IMR-90 (cell line): ENCODE measurements at regions not wholly inside any gene's neighbourhood (a gene's known extent, or its start where the extent isn't known, plus 50 kb on each side); places are given as distances from the start of the nearest gene placed in this dataset.

Experiments
- CEBPB ChIP-seq: IDR thresholded peaks from 2 replicates; pipeline ENCODE4 v1.6.1; 2012; ENCODE audit warnings: low read depth, low read length, improper control_type of control experiment
- CHD1 ChIP-seq: IDR thresholded peaks from 2 replicates; pipeline ENCODE4 v1.6.1; 2012; ENCODE audit warnings: low read depth, low read length, improper control_type of control experiment
- CTCF ChIP-seq: conservative IDR thresholded peaks from 2 replicates; pipeline ENCODE4 v1.5.1; 2012; ENCODE audit warnings: mild to moderate bottlenecking, low read depth, low read length, improper control_type of control experiment
- POLR2A ChIP-seq: IDR thresholded peaks from 2 replicates; pipeline ENCODE4 v1.6.1; 2012; ENCODE audit warnings: mild to moderate bottlenecking, low read depth, low read length
- RAD21 ChIP-seq: IDR thresholded peaks from 2 replicates; pipeline ENCODE4 v1.6.1; 2012; ENCODE audit warnings: low read length, improper control_type of control experiment
- RFX5 ChIP-seq: IDR thresholded peaks from 2 replicates; pipeline ENCODE4 v1.8.0; 2012; ENCODE audit warnings: low read depth, mild to moderate bottlenecking, low read length, moderate library complexity
- SMC3 ChIP-seq: fragments of 150-350 bp; IDR thresholded peaks from 2 replicates; pipeline ENCODE4 v1.6.1; 2016; ENCODE audit warnings: low read depth, mild to moderate bottlenecking, antibody characterized with exemption, low read length, moderate library complexity
- TF ChIP-seq, protein P1 (sequence below): fragments of 150-350 bp; IDR thresholded peaks from 2 replicates; pipeline ENCODE4 v1.6.1; 2017; ENCODE audit warnings: mild to moderate bottlenecking, antibody characterized with exemption, low read length, low read depth

DNA sequence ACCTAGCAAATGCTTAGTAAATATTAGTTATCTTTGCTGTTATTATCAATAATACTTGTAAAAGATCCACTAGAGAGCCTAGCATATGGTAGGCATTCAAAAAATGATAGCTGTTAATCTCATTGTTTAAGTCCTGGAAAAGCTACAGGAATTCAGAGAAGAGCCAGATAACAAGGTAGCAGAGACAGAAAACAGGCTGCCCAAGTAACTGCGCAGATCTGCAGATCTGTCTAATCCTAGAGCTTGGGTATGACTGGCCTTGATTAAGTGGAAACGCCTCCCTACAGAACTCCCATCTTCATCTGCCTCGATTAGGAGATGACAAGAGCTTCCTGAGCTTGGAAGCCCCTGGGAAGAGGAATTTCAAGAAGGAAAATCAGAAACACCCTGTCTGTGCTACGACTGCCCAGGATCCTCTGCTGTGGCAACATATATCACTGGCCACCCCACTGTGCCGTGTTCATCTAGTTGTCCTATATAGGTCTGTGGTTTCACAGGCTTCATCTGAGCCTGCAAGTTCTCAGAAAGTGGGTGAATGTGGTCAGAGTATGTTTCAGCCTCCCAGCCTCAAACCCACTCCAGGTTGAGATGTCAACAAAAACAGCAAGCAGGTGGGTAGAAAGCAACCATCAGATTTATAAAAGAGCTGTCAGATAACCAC lies 151.5 kb upstream of the PKDCC start:
- no peak for TF ChIP-seq CTCF
- no peak for TF ChIP-seq POLR2A
- TF ChIP-seq SMC3 = no peak
- TF ChIP-seq CHD1 = no peak
- no peak for TF ChIP-seq CEBPB
- TF ChIP-seq RFX5 = no peak
- no peak for TF ChIP-seq RAD21
- TF ChIP-seq, protein P1, sequence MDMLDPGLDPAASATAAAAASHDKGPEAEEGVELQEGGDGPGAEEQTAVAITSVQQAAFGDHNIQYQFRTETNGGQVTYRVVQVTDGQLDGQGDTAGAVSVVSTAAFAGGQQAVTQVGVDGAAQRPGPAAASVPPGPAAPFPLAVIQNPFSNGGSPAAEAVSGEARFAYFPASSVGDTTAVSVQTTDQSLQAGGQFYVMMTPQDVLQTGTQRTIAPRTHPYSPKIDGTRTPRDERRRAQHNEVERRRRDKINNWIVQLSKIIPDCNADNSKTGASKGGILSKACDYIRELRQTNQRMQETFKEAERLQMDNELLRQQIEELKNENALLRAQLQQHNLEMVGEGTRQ = no peak
